IMR-90 (cell line): ENCODE measurements at regions not wholly inside any gene's neighbourhood (a gene's known extent, or its start where the extent isn't known, plus 50 kb on each side); places are given as distances from the start of the nearest gene placed in this dataset.

Experiments
- ATAC-seq: fragments of 200-7000 bp; cut with Tn5 transposase; 2 replicates; pipeline ENCODE4 v1.9.1; 2020; ENCODE audit warnings: low read depth, mild to moderate bottlenecking, moderate library complexity
- BruUV-seq: library from RNA; stranded (reverse); fragments of 400-500 nt; replicated peaks from 2 replicates; lab custom pipeline; 2021; lab: Mats Ljungman, UMichigan
- CTCF ChIA-PET: fragments of 300-600 bp; formaldehyde crosslinking; extraction: SDS; loops from one replicate; lab custom pipeline; 2021; ENCODE audit warnings: antibody characterized with exemption; lab: Yijun Ruan, JAX
- POLR2A ChIA-PET: fragments of 300-600 bp; sonication (Branson Sonifier 250); formaldehyde crosslinking; loops from one replicate; lab custom pipeline; 2022; ENCODE audit warnings: antibody characterized with exemption; ENCODE audit not compliant: unreplicated experiment; lab: Charles Lee
- DNase-seq: peaks from one replicate; pipeline ENCODE4 v3.0.0; 2013
- H2AFZ ChIP-seq: replicated peaks from 2 replicates; pipeline ENCODE3; 2013; ENCODE audit warnings: low read length, mild to moderate bottlenecking; ENCODE audit not compliant: poor library complexity
- H2AK5ac ChIP-seq: 2 replicates; pipeline ENCODE4 v1.6.1; 2013; ENCODE audit warnings: low read depth, low read length, inconsistent platforms
- H2AK9ac ChIP-seq: replicated peaks from 2 replicates; pipeline ENCODE3; 2013; ENCODE audit warnings: mild to moderate bottlenecking, low read depth, low read length, moderate library complexity; ENCODE audit not compliant: poor library complexity
- H2BK120ac ChIP-seq: 2 replicates; pipeline ENCODE4 v1.6.1; 2013; ENCODE audit warnings: low read depth, low read length, inconsistent platforms
- H2BK15ac ChIP-seq: 3 replicates; pipeline ENCODE4 v1.6.1; 2013; ENCODE audit warnings: low read depth, low read length, inconsistent platforms
- H2BK20ac ChIP-seq: 2 replicates; pipeline ENCODE4 v1.6.1; 2013; ENCODE audit warnings: low read depth, mild to moderate bottlenecking, inconsistent platforms, low read length, moderate library complexity
- H2BK5ac ChIP-seq: 2 replicates; pipeline ENCODE4 v1.6.1; 2013; ENCODE audit warnings: mild to moderate bottlenecking, low read depth, low read length, inconsistent platforms; ENCODE audit not compliant: poor library complexity, severe bottlenecking
- H3K14ac ChIP-seq: replicated peaks from 2 replicates; pipeline ENCODE4 v1.6.1; 2013; ENCODE audit warnings: low read depth, low read length, inconsistent platforms
- H3K18ac ChIP-seq: 2 replicates; pipeline ENCODE4 v1.6.1; 2013; ENCODE audit warnings: low read depth, low read length, control low read depth
- H3K23ac ChIP-seq: 2 replicates; pipeline ENCODE4 v1.6.1; 2013; ENCODE audit warnings: low read depth, low read length, inconsistent platforms
- H3K27ac ChIP-seq: 2 replicates; pipeline ENCODE4 v1.5.1; 2013; ENCODE audit warnings: mild to moderate bottlenecking, control low read depth, low read length; ENCODE audit not compliant: insufficient read depth
- H3K27me3 ChIP-seq: 2 replicates; pipeline ENCODE4 v1.6.1; 2013; ENCODE audit warnings: low read length; ENCODE audit not compliant: control insufficient read depth, insufficient read depth
- H3K36me3 ChIP-seq: 2 replicates; pipeline ENCODE4 v1.6.1; 2013; ENCODE audit warnings: low read length, mixed read lengths; ENCODE audit not compliant: control insufficient read depth, insufficient read depth
- H3K4ac ChIP-seq: 2 replicates; pipeline ENCODE4 v1.6.1; 2013; ENCODE audit warnings: low read depth, low read length, inconsistent platforms
- H3K4me1 ChIP-seq: 2 replicates; pipeline ENCODE4 v1.6.1; 2013; ENCODE audit warnings: low read length, mixed read lengths; ENCODE audit not compliant: control insufficient read depth, insufficient read depth
- H3K4me2 ChIP-seq: 2 replicates; pipeline ENCODE4 v1.6.1; 2013; ENCODE audit warnings: low read depth, mild to moderate bottlenecking, control low read depth, low read length, moderate library complexity
- H3K4me3 ChIP-seq: 2 replicates; pipeline ENCODE4 v1.5.1; 2013; ENCODE audit warnings: low read depth, mild to moderate bottlenecking, control low read depth, low read length, moderate library complexity; ENCODE audit not compliant: insufficient read depth
- H3K56ac ChIP-seq: 2 replicates; pipeline ENCODE4 v1.6.1; 2013; ENCODE audit warnings: low read length, inconsistent platforms; ENCODE audit not compliant: insufficient read depth; ENCODE audit errors: extremely low read depth
- H3K79me1 ChIP-seq, 2 experiments: 2 replicates each; pipeline ENCODE4 v1.6.1; 2013; ENCODE audit warnings: low read length in 2 of 2, inconsistent platforms in 1 of 2, low read depth in 1 of 2
- H3K9ac ChIP-seq: 2 replicates; pipeline ENCODE4 v1.6.1; 2013; ENCODE audit warnings: low read depth, low read length, control low read depth
- H3K9me1 ChIP-seq: 2 replicates; pipeline ENCODE4 v1.6.1; 2013; ENCODE audit warnings: low read length, inconsistent platforms; ENCODE audit not compliant: insufficient read depth
- H3K9me3 ChIP-seq: 2 replicates; pipeline ENCODE4 v1.6.1; 2013; ENCODE audit warnings: low read length; ENCODE audit not compliant: control insufficient read depth, insufficient read depth
- H4K20me1 ChIP-seq: 2 replicates; pipeline ENCODE4 v1.6.1; 2013; ENCODE audit warnings: low read length, inconsistent platforms; ENCODE audit not compliant: insufficient read depth
- H4K5ac ChIP-seq: 2 replicates; pipeline ENCODE4 v1.6.1; 2013; ENCODE audit warnings: mild to moderate bottlenecking, low read depth, low read length, control low read depth
- H4K8ac ChIP-seq, 2 experiments: 2 replicates each; pipeline ENCODE4 v1.6.1; 2013; ENCODE audit warnings: low read depth in 2 of 2, low read length in 2 of 2, control low read depth in 1 of 2, inconsistent platforms in 1 of 2
- H4K91ac ChIP-seq: 2 replicates; pipeline ENCODE4 v1.6.1; 2013; ENCODE audit warnings: low read depth, low read length, inconsistent platforms; ENCODE audit not compliant: insufficient read depth
- CEBPB ChIP-seq: IDR thresholded peaks from 2 replicates; pipeline ENCODE4 v1.6.1; 2012; ENCODE audit warnings: low read depth, low read length, improper control_type of control experiment
- CTCF ChIP-seq: conservative IDR thresholded peaks from 2 replicates; pipeline ENCODE4 v1.5.1; 2012; ENCODE audit warnings: mild to moderate bottlenecking, low read depth, low read length, improper control_type of control experiment
- MAFK ChIP-seq: IDR thresholded peaks from 2 replicates; pipeline ENCODE4 v1.6.1; 2012; ENCODE audit warnings: low read depth, low read length, improper control_type of control experiment
- NFE2L2 ChIP-seq: fragments of 150-350 bp; IDR thresholded peaks from 2 replicates; pipeline ENCODE4 v1.6.1; 2016; ENCODE audit warnings: low read depth, mild to moderate bottlenecking, low read length
- POLR2A ChIP-seq: IDR thresholded peaks from 2 replicates; pipeline ENCODE4 v1.6.1; 2012; ENCODE audit warnings: mild to moderate bottlenecking, low read depth, low read length
- RCOR1 ChIP-seq: IDR thresholded peaks from 2 replicates; pipeline ENCODE4 v1.6.1; 2012; ENCODE audit warnings: mild to moderate bottlenecking, low read length, improper control_type of control experiment; ENCODE audit not compliant: insufficient replicate concordance
- RFX5 ChIP-seq: IDR thresholded peaks from 2 replicates; pipeline ENCODE4 v1.8.0; 2012; ENCODE audit warnings: low read depth, mild to moderate bottlenecking, low read length, moderate library complexity
- SMC3 ChIP-seq: fragments of 150-350 bp; IDR thresholded peaks from 2 replicates; pipeline ENCODE4 v1.6.1; 2016; ENCODE audit warnings: low read depth, mild to moderate bottlenecking, antibody characterized with exemption, low read length, moderate library complexity
- WGBS, 2 experiments: methylation state at CpG; one replicate each; pipeline versions ENCODE4 v1.1.5 to v1.1.7; 2013; ENCODE audit warnings: missing lambda C conversion rate in 2 of 2; ENCODE audit not compliant: insufficient read length in 1 of 2; ENCODE audit errors: extremely low coverage in 2 of 2; 5-methylcytosine and 5-hydroxymethylcytosine counted together
- dilution Hi-C: fragments of 300-500 bp; cut with HindIII; formaldehyde crosslinking; loops from one replicate; pipeline ENCODE4 v1.14.3; 2018; ENCODE audit warnings: low sequenced_read_pairs; ENCODE audit not compliant: unreplicated experiment
- in situ Hi-C: fragments of 300-500 bp; cut with MboI; formaldehyde crosslinking; loops from 3 replicates; pipeline ENCODE4 v1.14.3; 2019; ENCODE audit warnings: low sequenced_read_pairs, inconsistent platforms, mixed read lengths
- intact Hi-C: fragments of 100-400 bp; cut with micrococcal nuclease; formaldehyde crosslinking; loops from 2 replicates; pipeline ENCODE4 v1.10.0; 2022

GRCh38 chr4:14920237-14920636 lies 82.0 kb upstream of the CPEB2 start:
- H3K27ac ChIP-seq, result no peak overlapping the region
- H4K8ac ChIP-seq, result no peak overlapping the region
- ChIA-PET POLR2A (no interaction called here), CTCF (no interaction called here)
- no peak overlapping the region for H3K4me3 ChIP-seq
- no peak overlapping the region for H3K9ac ChIP-seq
- no peak for TF ChIP-seq CEBPB
- TF ChIP-seq POLR2A, result no peak
- no peak for TF ChIP-seq CTCF
- no peak for TF ChIP-seq SMC3
- TF ChIP-seq RFX5, result no peak
- TF ChIP-seq NFE2L2, result no peak
- TF ChIP-seq MAFK, result no peak
- no peak for TF ChIP-seq RCOR1
- H3K23ac ChIP-seq, result no peak overlapping the region
- no peaks in the 10 kb centered on the region for H3K36me3 ChIP-seq
- peak overlapping the region; percentile 23 for H2AFZ ChIP-seq
- no peak overlapping the region for H3K18ac ChIP-seq
- H2BK5ac ChIP-seq, result no peak overlapping the region
- H3K79me1 ChIP-seq, result no peaks in the 10 kb centered on the region
- intact Hi-C loops, result no loop called here
- H2BK15ac ChIP-seq, result no peak overlapping the region
- H3K4me2 ChIP-seq, result no peak overlapping the region
- H4K5ac ChIP-seq, result no peak overlapping the region
- H2AK9ac ChIP-seq, result no peak overlapping the region
- H2BK20ac ChIP-seq, result no peak overlapping the region
- peaks cover 8% of the 10 kb centered on the region; the same call in 1 of the 2 replicates for H3K9me1 ChIP-seq
- ATAC-seq (no peak), DNase-seq (no peak)
- dilution Hi-C loops, result no loop called here
- no peaks in the 10 kb centered on the region for H4K20me1 ChIP-seq
- peaks cover 5% of the 10 kb centered on the region for H3K4me1 ChIP-seq
- H4K91ac ChIP-seq, result no peak overlapping the region
- H3K14ac ChIP-seq, result no peak overlapping the region
- H3K56ac ChIP-seq, result no peak overlapping the region
- H3K9me3 ChIP-seq, result no peaks in the 10 kb centered on the region
- H3K4ac ChIP-seq, result no peak overlapping the region
- no peaks in the 10 kb centered on the region for H3K27me3 ChIP-seq
- H2BK120ac ChIP-seq, result no peak overlapping the region
- WGBS, 2 experiments, result no CpG with 5 or more reads among the region's 3 CpGs
- BruUV-seq, result no TSS peak
- in situ Hi-C loops, result no loop called here
- no peak overlapping the region for H2AK5ac ChIP-seq
